Tibial artery (tissue), 4 donors: ENCODE measurements at regions not wholly inside any gene's neighbourhood (a gene's known extent, or its start where the extent isn't known, plus 50 kb on each side); places are given as distances from the start of the nearest gene placed in this dataset.
"Not testable (repeated sequence)": the region's sequence is repeated elsewhere in the genome, so short reads cannot be mapped to it uniquely, and the experiment has no call there.

Experiments
- DNase-seq, 2 donors: peaks; one replicate each; pipeline ENCODE4 v3.0.0-alpha.2; 2019
- H3K27ac ChIP-seq, 2 donors: fragments of 200-600 bp; sonication (generic) in 1 of 2; 1 replicate in 1 of 2; 2 replicates in 1 of 2; pipeline ENCODE4 v1.5.1; 2018 to 2019; ENCODE audit warnings: mild to moderate bottlenecking in 1 of 2
- H3K27me3 ChIP-seq, 2 donors: fragments of 200-600 bp; sonication (generic) in 1 of 2; one replicate each; pipeline versions ENCODE4 v1.5.1 to v1.6.0; 2016 to 2019
- H3K36me3 ChIP-seq, 3 donors: fragments of 200-600 bp; sonication (generic) in 2 of 3; one replicate each; pipeline ENCODE4 v1.5.1; 2016 to 2019; ENCODE audit warnings: mild to moderate bottlenecking in 2 of 3
- H3K4me1 ChIP-seq, 4 donors: fragments of 200-600 bp; sonication (generic) in 2 of 4; 1 replicate in 3 of 4; 2 replicates in 1 of 4; pipeline ENCODE4 v1.5.1; 2016 to 2019
- H3K4me3 ChIP-seq, 2 donors: fragments of 200-600 bp; sonication (generic) in 1 of 2; 1 replicate in 1 of 2; 2 replicates in 1 of 2; pipeline ENCODE4 v1.5.1; 2018 to 2019; ENCODE audit warnings: mild to moderate bottlenecking in 2 of 2
- H3K9me3 ChIP-seq, 3 donors: fragments of 200-600 bp; sonication (generic) in 1 of 3; one replicate each; pipeline ENCODE4 v1.5.1; 2016 to 2019
- CTCF ChIP-seq, 2 experiments: fragments of 200-600 bp in 1 of 2; fragments of 450-650 bp in 1 of 2; IDR thresholded peaks; one replicate each; pipeline ENCODE4 v1.5.1; 2017 to 2019; ENCODE audit warnings: antibody characterized with exemption in 2 of 2, mild to moderate bottlenecking in 1 of 2, moderate library complexity in 1 of 2
- intact Hi-C: fragments of 100-400 bp; cut with DNase I; formaldehyde crosslinking; loops from one replicate; pipeline ENCODE4 v1.15.0; 2023; ENCODE audit warnings: low total_unique reads

- Histone ChIP-seq H3K27ac (no peak overlapping the region), H3K27me3 (no peaks in the 10 kb centered on the region), H3K9me3 (no peaks in the 10 kb centered on the region), H3K4me1 (peaks cover 0 to 10% (median 0%) of the 10 kb centered on the region in 4 donors), H3K36me3 (no peaks in the 10 kb centered on the region), H3K4me3 (no peak overlapping the region)
- DNase-seq = no peak
- intact Hi-C loops = no loop called here
- TF ChIP-seq CTCF (IDR thresholded peaks at IDR 0.05) = no peak
These were observed 76.2 kb upstream of the IVNS1ABP start for GRCh38 chr1:185393205-185393604.

GRCh38 chr1:185388815-185389214 lies 71.8 kb upstream of the IVNS1ABP start:
- Histone ChIP-seq H3K36me3 (no peaks in the 10 kb centered on the region), H3K4me1 (no peaks in the 10 kb centered on the region), H3K27me3 (no peaks in the 10 kb centered on the region), H3K9me3 (no peaks in the 10 kb centered on the region), H3K27ac (no peak overlapping the region), H3K4me3 (no peak overlapping the region)
- intact Hi-C loops = no loop called here
- no peak for TF ChIP-seq CTCF (IDR thresholded peaks at IDR 0.05)
- DNase-seq = no peak

GRCh38 chr1:185388346-185388745 lies 71.3 kb upstream of the IVNS1ABP start:
- H3K9me3 ChIP-seq = no peaks in the 10 kb centered on the region
- no peaks in the 10 kb centered on the region for H3K36me3 ChIP-seq
- intact Hi-C loops = no loop called here
- no peak overlapping the region for H3K4me3 ChIP-seq
- TF ChIP-seq CTCF (IDR thresholded peaks at IDR 0.05) = no peak
- no peak overlapping the region for H3K27ac ChIP-seq
- no peak for DNase-seq
- H3K4me1 ChIP-seq = no peaks in the 10 kb centered on the region
- no peaks in the 10 kb centered on the region for H3K27me3 ChIP-seq

GRCh38 chr1:185385991-185386390 lies 68.9 kb upstream of the IVNS1ABP start:
- TF ChIP-seq CTCF (IDR thresholded peaks at IDR 0.05) = no peak
- Histone ChIP-seq H3K9me3 (no peaks in the 10 kb centered on the region), H3K4me3 (no peak overlapping the region), H3K36me3 (no peaks in the 10 kb centered on the region), H3K4me1 (no peaks in the 10 kb centered on the region), H3K27ac (no peak overlapping the region), H3K27me3 (no peaks in the 10 kb centered on the region)
- no peak for DNase-seq
- intact Hi-C loops = no loop called here

GRCh38 chr1:185383805-185384204 lies 66.8 kb upstream of the IVNS1ABP start:
- H3K4me1 ChIP-seq, H3K27me3 ChIP-seq, H3K27ac ChIP-seq, DNase-seq, H3K9me3 ChIP-seq, H3K4me3 ChIP-seq, H3K36me3 ChIP-seq, intact Hi-C loops: not testable (repeated sequence)

- intact Hi-C loops = no loop called here
- Histone ChIP-seq H3K9me3 (no peaks in the 10 kb centered on the region), H3K27me3 (no peaks in the 10 kb centered on the region), H3K27ac (no peak overlapping the region), H3K4me3 (no peak overlapping the region), H3K4me1 (no peaks in the 10 kb centered on the region), H3K36me3 (no peaks in the 10 kb centered on the region)
- TF ChIP-seq CTCF (IDR thresholded peaks at IDR 0.05) = no peak
- DNase-seq = no peak
These were observed 60.8 kb upstream of the IVNS1ABP start for GRCh38 chr1:185377831-185378230.
